ENCODE measurements at regions not wholly inside any gene's neighbourhood (a gene's known extent, or its start where the extent isn't known, plus 50 kb on each side); places are given as distances from the start of the nearest gene placed in this dataset.
"Not testable (repeated sequence)": the region's sequence is repeated elsewhere in the genome, so short reads cannot be mapped to it uniquely, and the experiment has no call there.

GRCh38 chr12:72168851-72169250, 103.3 kb upstream of the TRHDE start:
- DNase-seq, result no peak

DNA sequence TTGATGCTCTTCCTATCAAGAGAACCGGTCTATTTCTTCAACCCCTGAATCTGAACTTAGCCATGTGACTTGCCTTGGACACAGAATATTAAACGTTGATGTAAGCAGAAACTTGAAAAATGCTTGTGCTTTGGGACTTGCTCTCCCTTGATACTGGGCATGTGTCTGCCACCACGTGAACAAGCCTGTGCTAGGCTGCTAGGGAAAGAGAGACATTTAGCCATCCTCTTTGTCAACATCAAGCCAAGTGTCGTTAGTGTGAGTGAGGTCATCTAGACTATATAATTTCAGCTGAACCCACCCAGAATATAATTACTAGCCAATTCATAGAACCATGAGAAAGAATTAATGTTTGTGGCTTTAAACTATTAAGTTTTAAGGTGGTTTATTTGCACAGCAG, 98.2 kb upstream of the TRHDE start:
- no peak for DNase-seq

GRCh38 chr12:72178244-72178643, 93.9 kb upstream of the TRHDE start:
- DNase-seq, result no peak

DNA sequence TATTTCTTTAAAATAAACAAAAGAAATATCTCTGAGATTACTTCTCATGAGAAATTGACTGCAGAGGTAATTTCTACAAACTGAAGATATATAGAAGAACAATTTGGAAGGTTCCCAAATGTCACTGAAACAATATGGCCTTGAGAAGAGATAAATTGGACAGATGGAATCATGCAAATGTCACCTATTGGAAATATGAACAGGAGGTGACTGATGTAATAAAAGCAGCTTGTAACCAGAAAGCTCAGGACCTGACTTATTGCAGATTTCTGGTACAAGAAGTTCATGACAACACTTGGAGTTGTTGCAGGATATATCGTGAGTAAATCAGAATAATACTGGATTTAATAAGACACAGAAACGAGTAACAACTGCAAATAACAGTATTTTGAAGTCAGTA, 93.3 kb upstream of the TRHDE start:
- no peak for DNase-seq

DNA sequence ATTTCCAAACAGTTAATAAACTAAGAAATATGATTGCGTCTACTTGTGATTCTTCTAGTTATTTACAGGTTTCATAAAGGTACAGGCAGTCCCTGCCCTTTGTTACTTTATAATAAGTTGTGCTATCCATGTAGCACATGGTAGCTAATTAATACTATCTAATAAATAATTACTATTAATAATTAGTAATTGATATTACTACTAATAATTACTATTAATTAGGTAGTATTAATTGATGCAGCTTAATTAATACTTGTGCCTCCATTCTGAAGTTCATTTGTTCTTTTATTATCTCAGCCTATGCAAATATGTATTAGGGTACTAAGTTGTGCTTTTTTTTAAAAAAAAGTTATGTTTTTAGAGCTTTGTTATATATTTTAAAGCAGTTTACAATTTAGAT, 92.3 kb upstream of the TRHDE start:
- no peak for DNase-seq

DNA sequence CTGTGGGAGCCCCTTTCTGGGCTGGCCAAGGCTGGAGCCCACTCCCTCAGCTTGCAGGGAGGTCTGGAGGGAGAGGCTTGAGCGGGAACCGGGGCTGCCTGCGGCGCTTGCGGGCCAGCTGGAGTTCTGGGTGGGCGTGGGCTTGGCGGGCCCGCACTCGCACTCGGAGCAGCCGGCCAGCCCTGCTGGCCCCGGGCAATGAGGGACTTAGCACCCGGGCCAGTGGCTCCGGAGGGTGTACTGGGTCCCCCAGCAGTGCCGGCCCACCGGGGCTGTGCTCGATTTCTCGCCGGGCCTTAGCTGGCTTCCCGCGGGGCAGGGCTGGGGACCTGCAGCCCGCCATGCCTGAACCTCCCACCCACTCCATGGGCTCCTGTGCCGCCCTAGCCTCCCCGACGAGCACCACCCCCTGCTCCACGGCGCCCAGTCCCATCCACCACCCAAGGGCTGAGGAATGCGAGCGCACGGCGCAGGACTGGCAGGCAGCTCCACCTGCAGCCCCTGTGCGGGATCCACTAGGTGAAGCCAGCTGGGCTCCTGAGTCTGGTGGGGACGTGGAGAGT, 87.1 kb upstream of the TRHDE start:
- DNase-seq, result not testable (repeated sequence)

DNA sequence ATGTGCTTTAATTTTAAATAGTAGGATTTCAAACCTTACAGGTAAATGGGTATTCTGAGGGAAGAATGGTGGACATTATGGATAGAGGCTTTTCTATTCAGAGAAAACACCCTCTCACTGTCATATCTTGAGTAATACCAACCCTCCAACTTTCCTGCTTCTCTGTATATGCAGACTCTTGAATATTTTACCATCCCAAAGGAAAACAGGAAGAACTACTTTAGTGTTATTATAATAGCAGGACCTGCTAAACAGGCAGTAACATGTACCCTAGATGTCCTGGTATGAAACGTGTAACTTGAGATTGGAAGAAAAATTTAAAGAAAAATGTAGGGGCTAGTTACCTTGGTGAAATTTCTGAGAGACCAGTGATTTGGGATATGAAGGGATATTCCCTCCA, 82.9 kb upstream of the TRHDE start:
- no peak for DNase-seq

GRCh38 chr12:72191761-72192160, 80.4 kb upstream of the TRHDE start:
- no peak for DNase-seq

GRCh38 chr12:72197790-72198189, 74.4 kb upstream of the TRHDE start:
- no peak for DNase-seq

DNA sequence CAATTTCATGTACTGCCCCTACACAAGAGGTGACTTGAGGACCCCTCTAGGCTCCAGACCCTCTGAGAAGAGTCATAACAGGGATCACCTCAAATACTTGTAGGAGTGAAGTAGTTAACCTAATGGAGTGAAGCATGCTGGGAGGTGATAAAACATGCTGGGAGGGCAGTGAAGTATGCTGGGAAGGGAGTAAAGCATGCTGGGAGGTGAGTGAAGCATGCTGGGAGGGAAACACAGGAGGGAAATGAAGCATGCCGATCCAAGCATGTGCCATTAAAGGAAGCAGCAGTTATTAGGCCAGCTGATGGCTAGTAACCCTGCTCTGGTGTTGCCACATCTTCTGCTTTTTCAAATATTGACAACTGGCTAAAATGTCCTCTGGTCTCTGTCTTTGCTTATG, 70.7 kb upstream of the TRHDE start:
- no peak for DNase-seq

- no peak for DNase-seq
Measured at GRCh38 chr12:72203764-72204335, 68.3 kb upstream of the TRHDE start.

GRCh38 chr12:72207079-72207478, 65.1 kb upstream of the TRHDE start:
- DNase-seq, result no peak

DNA sequence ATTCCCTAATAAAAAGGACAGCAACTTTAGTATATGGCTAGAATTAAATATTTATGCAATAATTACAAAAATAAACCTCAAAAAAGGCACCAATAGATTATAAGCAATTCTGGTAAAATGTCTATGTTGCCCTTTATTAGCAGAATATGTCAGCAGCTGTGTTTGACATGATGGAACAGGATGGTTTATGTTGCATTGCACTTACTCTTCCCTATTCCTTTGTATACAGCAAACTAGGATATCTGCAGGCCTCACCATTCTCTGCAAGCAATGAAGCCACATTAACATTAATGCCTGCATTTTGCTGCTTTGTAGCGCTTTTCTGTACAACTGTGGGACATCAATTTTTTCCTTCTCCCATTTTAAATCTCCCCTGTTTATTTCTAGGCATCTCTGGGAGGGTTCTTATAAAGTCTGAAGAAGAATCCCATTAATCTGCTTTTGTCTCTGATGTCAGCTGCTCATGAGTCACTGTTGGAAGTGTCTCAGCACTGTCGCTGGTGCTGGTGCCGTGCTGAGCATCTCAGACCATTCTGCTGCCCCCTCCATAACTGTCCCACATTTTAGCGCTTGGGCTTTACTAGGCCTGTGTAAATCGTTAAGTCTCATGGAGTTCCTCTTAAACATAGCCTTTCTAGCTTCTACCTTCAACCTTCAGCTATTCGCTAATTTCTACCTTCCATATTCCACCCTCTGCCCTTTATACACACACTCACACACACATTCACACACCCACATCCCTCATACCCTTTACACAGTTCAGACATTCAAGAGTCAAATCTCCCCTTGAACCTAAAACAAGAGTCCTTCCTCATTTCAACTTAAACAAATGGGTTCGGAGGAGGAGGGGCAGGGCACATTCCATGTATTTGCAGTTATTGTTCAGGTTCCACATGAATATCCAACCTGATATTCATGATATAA, 64.4 kb upstream of the TRHDE start:
- DNase-seq, result no peak

DNA sequence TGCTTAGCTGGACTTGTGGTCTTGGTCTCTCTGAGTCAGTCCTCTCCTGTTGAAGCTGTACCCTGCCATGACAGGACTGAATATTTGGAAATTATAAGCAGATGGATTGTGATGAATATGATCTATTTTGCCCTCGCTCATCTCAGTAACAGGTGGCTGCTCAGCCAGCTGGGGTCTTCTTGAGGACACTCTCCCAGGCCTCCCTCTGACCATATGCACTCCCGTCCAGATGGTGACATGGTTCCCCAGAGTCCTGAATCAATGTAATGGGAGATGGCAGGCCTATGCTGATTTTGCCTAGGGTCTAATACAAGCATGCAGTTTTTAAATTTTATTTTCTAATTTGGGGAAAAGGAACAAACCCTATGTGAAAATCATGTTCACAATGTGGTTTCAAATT, 63.1 kb upstream of the TRHDE start:
- no peak for DNase-seq

GRCh38 chr12:72214163-72214562, 58.0 kb upstream of the TRHDE start:
- DNase-seq, result no peak

DNA sequence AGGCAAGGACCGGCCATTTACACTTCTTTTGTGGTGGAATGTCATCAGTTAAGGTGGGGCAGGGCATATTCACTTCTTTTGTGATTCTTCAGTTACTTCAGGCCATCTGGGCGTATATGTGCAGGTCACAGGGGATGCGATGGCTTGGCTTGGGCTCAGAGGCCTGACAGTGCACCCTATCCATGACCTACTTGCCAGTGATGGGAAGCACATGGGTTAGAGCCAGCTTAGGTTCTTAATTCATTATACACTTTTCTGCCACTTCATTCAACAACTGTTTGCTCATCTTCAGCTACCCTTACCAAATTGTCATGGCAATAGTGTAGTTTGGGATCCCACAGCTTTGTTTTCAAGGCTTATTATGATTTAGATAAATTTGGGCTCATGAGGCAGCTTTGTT, 56.9 kb upstream of the TRHDE start:
- not testable (repeated sequence) for DNase-seq

- no peak for DNase-seq
Measured at GRCh38 chr12:72219937-72220336, 52.2 kb upstream of the TRHDE start.
